Muscle of leg (tissue), 3 donors: ENCODE measurements at regions not wholly inside any gene's neighbourhood (a gene's known extent, or its start where the extent isn't known, plus 50 kb on each side); places are given as distances from the start of the nearest gene placed in this dataset.
"Not testable (repeated sequence)": the region's sequence is repeated elsewhere in the genome, so short reads cannot be mapped to it uniquely, and the experiment has no call there.

ENCODE experiments used
- DNase-seq: peaks from one replicate; pipeline ENCODE4 v3.0.0; 2013
- H3K27ac ChIP-seq: one replicate; pipeline ENCODE4 v1.5.1; 2013; ENCODE audit warnings: mild to moderate bottlenecking, low read length, control low read depth
- H3K27me3 ChIP-seq: one replicate; pipeline ENCODE4 v1.6.1; 2013; ENCODE audit warnings: low read length; ENCODE audit not compliant: control insufficient read depth, insufficient read depth
- H3K36me3 ChIP-seq: one replicate; pipeline ENCODE4 v1.6.1; 2013; ENCODE audit warnings: low read length; ENCODE audit not compliant: control insufficient read depth, insufficient read depth
- H3K4me1 ChIP-seq: one replicate; pipeline ENCODE4 v1.6.1; 2013; ENCODE audit warnings: low read length; ENCODE audit not compliant: control insufficient read depth, insufficient read depth
- H3K4me3 ChIP-seq: one replicate; pipeline ENCODE4 v1.5.1; 2013; ENCODE audit warnings: low read length, control low read depth
- H3K9me3 ChIP-seq: replicated peaks from 2 replicates; pipeline ENCODE4 v1.6.1; 2013; ENCODE audit warnings: low read depth, low read length; ENCODE audit not compliant: control insufficient read depth
- WGBS: methylation state at CpG from one replicate; pipeline ENCODE4 v1.1.5; 2013; ENCODE audit warnings: missing lambda C conversion rate; ENCODE audit not compliant: insufficient coverage; 5-methylcytosine and 5-hydroxymethylcytosine counted together

GRCh38 chr3:115402651-115403050, 220.7 kb upstream of the GAP43 start:
- Histone ChIP-seq H3K9me3 (no peaks in the 10 kb centered on the region), H3K36me3 (no peaks in the 10 kb centered on the region), H3K4me1 (peaks cover 2% of the 10 kb centered on the region), H3K27me3 (no peaks in the 10 kb centered on the region), H3K27ac (no peak overlapping the region), H3K4me3 (no peak overlapping the region)
- no peak for DNase-seq

- WGBS: 56% methylated on average over 2 of the region's 2 CpGs
- Histone ChIP-seq H3K27ac (no peak overlapping the region), H3K4me1 (peaks cover 2% of the 10 kb centered on the region), H3K36me3 (no peaks in the 10 kb centered on the region), H3K4me3 (no peak overlapping the region), H3K27me3 (no peaks in the 10 kb centered on the region), H3K9me3 (no peaks in the 10 kb centered on the region)
- DNase-seq: no peak
These were observed 219.5 kb upstream of the GAP43 start for GRCh38 chr3:115403786-115404185.

- H3K9me3 ChIP-seq: no peaks in the 10 kb centered on the region
- H3K27me3 ChIP-seq: no peaks in the 10 kb centered on the region
- peaks cover 2% of the 10 kb centered on the region for H3K4me1 ChIP-seq
- H3K4me3 ChIP-seq: no peak overlapping the region
- 80% methylated on average over 1 of the region's 5 CpGs for WGBS
- H3K27ac ChIP-seq: no peak overlapping the region
- H3K36me3 ChIP-seq: no peaks in the 10 kb centered on the region
- DNase-seq: no peak
These were observed 213.7 kb upstream of the GAP43 start for GRCh38 chr3:115409596-115409995.

- H3K27ac ChIP-seq, H3K27me3 ChIP-seq, H3K4me3 ChIP-seq, DNase-seq, H3K36me3 ChIP-seq, H3K9me3 ChIP-seq, H3K4me1 ChIP-seq: not testable (repeated sequence)
- 100% methylated on average over 4 of the region's 4 CpGs for WGBS
These were observed 208.7 kb upstream of the GAP43 start for GRCh38 chr3:115414610-115415009.

- H3K4me3 ChIP-seq: no peak overlapping the region
- H3K9me3 ChIP-seq: no peaks in the 10 kb centered on the region
- no peaks in the 10 kb centered on the region for H3K4me1 ChIP-seq
- no CpG with 5 or more reads among the region's 4 CpGs for WGBS
- H3K27ac ChIP-seq: no peak overlapping the region
- no peak for DNase-seq
- H3K27me3 ChIP-seq: no peaks in the 10 kb centered on the region
- no peaks in the 10 kb centered on the region for H3K36me3 ChIP-seq
These were observed 207.9 kb upstream of the GAP43 start for GRCh38 chr3:115415246-115415996.

GRCh38 chr3:115418583-115418982, 204.7 kb upstream of the GAP43 start:
- no peak overlapping the region for H3K27ac ChIP-seq
- WGBS: 47% methylated on average over 1 of the region's 1 CpG
- no peaks in the 10 kb centered on the region for H3K27me3 ChIP-seq
- no peaks in the 10 kb centered on the region for H3K36me3 ChIP-seq
- DNase-seq: no peak
- H3K4me3 ChIP-seq: no peak overlapping the region
- no peaks in the 10 kb centered on the region for H3K4me1 ChIP-seq
- H3K9me3 ChIP-seq: no peaks in the 10 kb centered on the region

GRCh38 chr3:115420086-115420485, 203.2 kb upstream of the GAP43 start:
- no CpG with 5 or more reads among the region's 1 CpG for WGBS
- Histone ChIP-seq H3K36me3 (no peaks in the 10 kb centered on the region), H3K4me3 (no peak overlapping the region), H3K9me3 (no peaks in the 10 kb centered on the region), H3K27ac (no peak overlapping the region), H3K27me3 (no peaks in the 10 kb centered on the region), H3K4me1 (no peaks in the 10 kb centered on the region)
- no peak for DNase-seq

GRCh38 chr3:115423170-115423569, 200.1 kb upstream of the GAP43 start:
- no peaks in the 10 kb centered on the region for H3K27me3 ChIP-seq
- no peak overlapping the region for H3K27ac ChIP-seq
- no peaks in the 10 kb centered on the region for H3K36me3 ChIP-seq
- no peaks in the 10 kb centered on the region for H3K9me3 ChIP-seq
- no CpG with 5 or more reads among the region's 1 CpG for WGBS
- no peaks in the 10 kb centered on the region for H3K4me1 ChIP-seq
- DNase-seq: no peak
- no peak overlapping the region for H3K4me3 ChIP-seq

GRCh38 chr3:115428841-115429240, 194.5 kb upstream of the GAP43 start:
- no peaks in the 10 kb centered on the region for H3K4me1 ChIP-seq
- H3K4me3 ChIP-seq: no peak overlapping the region
- no peaks in the 10 kb centered on the region for H3K9me3 ChIP-seq
- WGBS: 81% methylated on average over 2 of the region's 5 CpGs
- no peaks in the 10 kb centered on the region for H3K27me3 ChIP-seq
- H3K27ac ChIP-seq: no peak overlapping the region
- no peak for DNase-seq
- no peaks in the 10 kb centered on the region for H3K36me3 ChIP-seq

- no peak overlapping the region for H3K27ac ChIP-seq
- no peaks in the 10 kb centered on the region for H3K27me3 ChIP-seq
- DNase-seq: no peak
- no peak overlapping the region for H3K4me3 ChIP-seq
- no peaks in the 10 kb centered on the region for H3K9me3 ChIP-seq
- H3K36me3 ChIP-seq: no peaks in the 10 kb centered on the region
- H3K4me1 ChIP-seq: no peaks in the 10 kb centered on the region
- 31% methylated on average over 2 of the region's 5 CpGs for WGBS
These were observed 186.5 kb upstream of the GAP43 start for GRCh38 chr3:115436767-115437301.

GRCh38 chr3:115438799-115439198, 184.5 kb upstream of the GAP43 start:
- H3K27me3 ChIP-seq: no peaks in the 10 kb centered on the region
- no peak for DNase-seq
- H3K27ac ChIP-seq: no peak overlapping the region
- no peaks in the 10 kb centered on the region for H3K9me3 ChIP-seq
- no peak overlapping the region for H3K4me3 ChIP-seq
- no peaks in the 10 kb centered on the region for H3K36me3 ChIP-seq
- no peaks in the 10 kb centered on the region for H3K4me1 ChIP-seq
- WGBS: no CpG with 5 or more reads among the region's 2 CpGs
